Activated CD8-positive, alpha-beta T cell treated with anti-CD3 and anti-CD28 coated beads for 36 hours (primary cell): ENCODE measurements at regions not wholly inside any gene's neighbourhood (a gene's known extent, or its start where the extent isn't known, plus 50 kb on each side); places are given as distances from the start of the nearest gene placed in this dataset.

Source experiments
- ATAC-seq: fragments of 200-7000 bp; cut with Tn5 transposase; one replicate; pipeline ENCODE4 v1.10.0; 2021; ENCODE audit warnings: mild to moderate bottlenecking, moderate library complexity
- CTCF ChIA-PET: fragments of 350-600 bp; sonication (Branson Sonifier 250); formaldehyde crosslinking; loops from one replicate; lab custom pipeline; 2021; ENCODE audit warnings: antibody characterized with exemption; lab: Charles Lee
- POLR2A ChIA-PET: fragments of 350-600 bp; sonication (Branson Sonifier 250); formaldehyde crosslinking; loops from one replicate; lab custom pipeline; 2021; ENCODE audit warnings: antibody characterized with exemption; lab: Charles Lee
- DNase-seq: peaks from one replicate; pipeline ENCODE4 v3.0.0-alpha.2; 2020
- H3K27ac Mint-ChIP-seq: one replicate; pipeline ENCODE4 v1.8.0; 2021; ENCODE audit warnings: mild to moderate bottlenecking, mixed read lengths
- H3K27me3 Mint-ChIP-seq: one replicate; pipeline ENCODE4 v1.8.0; 2021; ENCODE audit warnings: mixed read lengths
- H3K36me3 Mint-ChIP-seq: one replicate; pipeline ENCODE4 v1.8.0; 2021; ENCODE audit warnings: low read depth, mixed read lengths
- H3K4me1 Mint-ChIP-seq: one replicate; pipeline ENCODE4 v1.8.0; 2021; ENCODE audit warnings: low read depth, mixed read lengths
- H3K4me3 Mint-ChIP-seq: one replicate; pipeline ENCODE4 v1.8.0; 2021; ENCODE audit warnings: mild to moderate bottlenecking, moderate library complexity, mixed read lengths
- H3K9me3 Mint-ChIP-seq: one replicate; pipeline ENCODE4 v1.8.0; 2021; ENCODE audit warnings: mixed read lengths
- CTCF ChIP-seq: fragments of 200-600 bp; IDR thresholded peaks from one replicate; pipeline ENCODE4 v1.8.0; 2022; ENCODE audit warnings: antibody characterized with exemption, mild to moderate bottlenecking
- intact Hi-C: fragments of 100-400 bp; cut with micrococcal nuclease; formaldehyde crosslinking; loops from one replicate; pipeline ENCODE4 v1.10.0; 2022

GRCh38 chr10:43943119-43943817 lies 294.6 kb upstream of the ZNF32 start:
- ATAC-seq, result peak; percentile 39

GRCh38 chr10:43942096-43942850 lies 293.6 kb upstream of the ZNF32 start:
- Mint-ChIP-seq H3K36me3 (no peaks in the 10 kb centered on the region), H3K4me3 (no peak overlapping the region), H3K27ac (no peak overlapping the region), H3K27me3 (peaks cover 2% of the 10 kb centered on the region), H3K4me1 (peaks cover 25% of the 10 kb centered on the region), H3K9me3 (no peaks in the 10 kb centered on the region)
- ChIA-PET POLR2A (no interaction called here), CTCF (interaction anchor here (1.0 kb wide), 1 partner anchor 59 kb away, joined by 3 read pairs; no protein-coding TSS in a partner anchor)
- intact Hi-C loops, result no loop called here
- no peak for TF ChIP-seq CTCF
- no peak for DNase-seq
- ATAC-seq, result no peak

More at GRCh38 chr10:43943119-43943817, 294.6 kb upstream of the ZNF32 start:
- CTCF ChIA-PET, result no interaction called here
- Mint-ChIP-seq H3K4me1 (peaks cover 25% of the 10 kb centered on the region), H3K27me3 (peaks cover 2% of the 10 kb centered on the region), H3K27ac (no peak overlapping the region), H3K4me3 (no peak overlapping the region), H3K9me3 (peaks cover 3% of the 10 kb centered on the region), H3K36me3 (no peaks in the 10 kb centered on the region)
- POLR2A ChIA-PET, result no interaction called here
- no peak for TF ChIP-seq CTCF
- no peak for DNase-seq
- intact Hi-C loops, result no loop called here

GRCh38 chr10:43940898-43941837 lies 292.5 kb upstream of the ZNF32 start:
- Mint-ChIP-seq H3K4me1 (peaks cover 25% of the 10 kb centered on the region), H3K4me3 (no peak overlapping the region), H3K9me3 (no peaks in the 10 kb centered on the region), H3K27me3 (peaks cover 2% of the 10 kb centered on the region), H3K36me3 (no peaks in the 10 kb centered on the region), H3K27ac (no peak overlapping the region)
- DNase-seq, result no peak
- intact Hi-C loops, result no loop called here
- CTCF ChIA-PET, result interaction anchor here (1.0 kb wide), 1 partner anchor 60 kb away, joined by 3 read pairs; no protein-coding TSS in a partner anchor
- no peak for TF ChIP-seq CTCF
- ATAC-seq, result no peak
- POLR2A ChIA-PET, result no interaction called here

- intact Hi-C loops, result no loop called here
- Mint-ChIP-seq H3K36me3 (no peaks in the 10 kb centered on the region), H3K9me3 (no peaks in the 10 kb centered on the region), H3K4me3 (no peak overlapping the region), H3K4me1 (peaks cover 25% of the 10 kb centered on the region), H3K27me3 (peaks cover 2% of the 10 kb centered on the region), H3K27ac (no peak overlapping the region)
- POLR2A ChIA-PET, result interaction anchor here (0.6 kb wide), 1 partner anchor 600 kb away, joined by 3 read pairs; no protein-coding TSS in a partner anchor
- no peak for TF ChIP-seq CTCF
- CTCF ChIA-PET, result no interaction called here
- ATAC-seq (no peak), DNase-seq (no peak)
Measured at GRCh38 chr10:43939939-43940820, 291.5 kb upstream of the ZNF32 start.
